ENCODE measurements at regions not wholly inside any gene's neighbourhood (a gene's known extent, or its start where the extent isn't known, plus 50 kb on each side); places are given as distances from the start of the nearest gene placed in this dataset.

GRCh38 chr13:56837161-56837560, 303.6 kb upstream of the PRR20A start:
- H3K9me2 ChIP-seq (ENCODE audit: insufficient read depth, low read length) = no peaks in the 10 kb centered on the region
- TF ChIP-seq EZH2 (IDR thresholded peaks at IDR 0.05; ENCODE audit: borderline replicate concordance, insufficient read depth, low read length, poor library complexity, severe bottlenecking) (no peak), POLR2AphosphoS5 (IDR thresholded peaks at IDR 0.05) (no peak), EP300 (conservative IDR thresholded peaks at IDR 0.05; ENCODE audit: poor library complexity, severe bottlenecking) (no peak), RAD21 (conservative IDR thresholded peaks at IDR 0.05) (no peak), REST (IDR thresholded peaks at IDR 0.05; ENCODE audit: borderline replicate concordance) (no peak), CTCF (IDR thresholded peaks at IDR 0.05; ENCODE audit: poor library complexity, severe bottlenecking) (no peak), SMC3 (conservative IDR thresholded peaks at IDR 0.05; ENCODE audit: poor library complexity) (no peak), MXI1 (conservative IDR thresholded peaks at IDR 0.05; ENCODE audit: poor library complexity, severe bottlenecking) (no peak), TAF1 (IDR thresholded peaks at IDR 0.05; ENCODE audit: low read depth) (no peak)
- no peaks in the 10 kb centered on the region for H3K36me3 ChIP-seq (ENCODE audit: insufficient read depth, low read length)
- no peak overlapping the region for H3K4me3 ChIP-seq (ENCODE audit: low read length)
- H3F3A ChIP-seq (ENCODE audit: insufficient read depth, low read length, poor library complexity, severe bottlenecking) = no peaks in the 10 kb centered on the region
- H2AFZ ChIP-seq (ENCODE audit: low read depth, low read length) = no peak overlapping the region
- no peak overlapping the region for H3K9ac ChIP-seq (ENCODE audit: low read length)
- H3K27me3 ChIP-seq (ENCODE audit: insufficient read depth, low read depth, low read length) = no peaks in the 10 kb centered on the region
- H3K27ac ChIP-seq (ENCODE audit: low read length) = no peak overlapping the region
- no peak overlapping the region for H3K4me2 ChIP-seq (ENCODE audit: low read length)
- no peaks in the 10 kb centered on the region for H3K9me3 ChIP-seq (ENCODE audit: low read length)
- H4K20me1 ChIP-seq (ENCODE audit: insufficient read depth) = no peaks in the 10 kb centered on the region
- H3K79me2 ChIP-seq (replicated peaks; ENCODE audit: insufficient read depth, low read length) = no peaks in the 10 kb centered on the region

- no peaks in the 10 kb centered on the region for H3K27me3 ChIP-seq (ENCODE audit: insufficient read depth, low read depth, low read length)
- TF ChIP-seq REST (IDR thresholded peaks at IDR 0.05; ENCODE audit: borderline replicate concordance) = no peak
- TF ChIP-seq SMC3 (conservative IDR thresholded peaks at IDR 0.05; ENCODE audit: poor library complexity) = no peak
- TF ChIP-seq CTCF (IDR thresholded peaks at IDR 0.05; ENCODE audit: poor library complexity, severe bottlenecking) = no peak
- no peak for TF ChIP-seq EP300 (conservative IDR thresholded peaks at IDR 0.05; ENCODE audit: poor library complexity, severe bottlenecking)
- no peak for TF ChIP-seq TAF1 (IDR thresholded peaks at IDR 0.05; ENCODE audit: low read depth)
- TF ChIP-seq EZH2 (IDR thresholded peaks at IDR 0.05; ENCODE audit: borderline replicate concordance, insufficient read depth, low read length, poor library complexity, severe bottlenecking) = no peak
- no peak for TF ChIP-seq POLR2AphosphoS5 (IDR thresholded peaks at IDR 0.05)
- TF ChIP-seq MXI1 (conservative IDR thresholded peaks at IDR 0.05; ENCODE audit: poor library complexity, severe bottlenecking) = no peak
- no peak for TF ChIP-seq RAD21 (conservative IDR thresholded peaks at IDR 0.05)
- no peak overlapping the region for H3K9ac ChIP-seq (ENCODE audit: low read length)
- no peak overlapping the region for H2AFZ ChIP-seq (ENCODE audit: low read depth, low read length)
- no peaks in the 10 kb centered on the region for H3K79me2 ChIP-seq (replicated peaks; ENCODE audit: insufficient read depth, low read length)
- no peaks in the 10 kb centered on the region for H3K9me2 ChIP-seq (ENCODE audit: insufficient read depth, low read length)
- H3K4me2 ChIP-seq (ENCODE audit: low read length) = no peak overlapping the region
- H3F3A ChIP-seq (ENCODE audit: insufficient read depth, low read length, poor library complexity, severe bottlenecking) = no peaks in the 10 kb centered on the region
- no peaks in the 10 kb centered on the region for H3K36me3 ChIP-seq (ENCODE audit: insufficient read depth, low read length)
- no peak overlapping the region for H3K27ac ChIP-seq (ENCODE audit: low read length)
- no peaks in the 10 kb centered on the region for H3K9me3 ChIP-seq (ENCODE audit: low read length)
- no peaks in the 10 kb centered on the region for H4K20me1 ChIP-seq (ENCODE audit: insufficient read depth)
- no peak overlapping the region for H3K4me3 ChIP-seq (ENCODE audit: low read length)
Observed at GRCh38 chr13:56850852-56851251, 289.9 kb upstream of the PRR20A start.
